Stomach (tissue), 8 donors: ENCODE measurements at regions not wholly inside any gene's neighbourhood (a gene's known extent, or its start where the extent isn't known, plus 50 kb on each side); places are given as distances from the start of the nearest gene placed in this dataset.

ENCODE experiments used
- DNase-seq, 2 donors: peaks; one replicate each; pipeline versions ENCODE4 v3.0.0 to v3.0.0-alpha.2; 2013 to 2019
- H3K27ac ChIP-seq, 5 donors: fragments of 200-600 bp in 4 of 5; sonication (generic) in 4 of 5; one replicate each; pipeline ENCODE4 v1.5.1; 2013 to 2019; ENCODE audit warnings: mild to moderate bottlenecking in 1 of 5, moderate library complexity in 1 of 5
- H3K27me3 ChIP-seq, 3 donors: fragments of 200-600 bp; sonication (generic); one replicate each; pipeline ENCODE4 v1.5.1; 2017 to 2019; ENCODE audit warnings: mixed run types in 1 of 3
- H3K36me3 ChIP-seq, 4 donors: fragments of 200-600 bp; sonication (generic); 1 replicate in 3 of 4; 2 replicates in 1 of 4; pipeline ENCODE4 v1.5.1; 2016 to 2019
- H3K4me1 ChIP-seq, 4 donors: fragments of 200-600 bp; sonication (generic); one replicate each; pipeline ENCODE4 v1.5.1; 2016 to 2019
- H3K4me3 ChIP-seq, 4 donors: fragments of 200-600 bp; sonication (generic) in 3 of 4; one replicate each; pipeline ENCODE4 v1.5.1; 2016 to 2019; ENCODE audit warnings: mild to moderate bottlenecking in 1 of 4
- H3K9me3 ChIP-seq, 4 donors: fragments of 200-600 bp; sonication (generic); one replicate each; pipeline ENCODE4 v1.5.1; 2016 to 2019
- CTCF ChIP-seq, 7 experiments: fragments of 450-650 bp in 4 of 7; fragments of 200-600 bp in 3 of 7; sonication (generic) in 3 of 7; IDR thresholded peaks; one replicate each; pipeline ENCODE4 v1.5.1; 2016 to 2019; ENCODE audit warnings: antibody characterized with exemption in 7 of 7, control low read depth in 2 of 7, mild to moderate bottlenecking in 1 of 7
- EP300 ChIP-seq: sonication (generic); formaldehyde crosslinking; IDR thresholded peaks from one replicate; pipeline ENCODE4 v1.6.1; 2017; ENCODE audit warnings: antibody characterized with exemption
- POLR2A ChIP-seq, 4 donors: fragments of 450-650 bp; IDR thresholded peaks; one replicate each; pipeline ENCODE4 v1.6.1; 2016; ENCODE audit warnings: antibody characterized with exemption in 4 of 4, control low read depth in 2 of 4, mild to moderate bottlenecking in 1 of 4, moderate library complexity in 1 of 4
- POLR2AphosphoS5 ChIP-seq, 3 donors: sonication (generic); formaldehyde crosslinking; IDR thresholded peaks; one replicate each; pipeline ENCODE4 v1.6.1; 2016; ENCODE audit warnings: antibody characterized with exemption in 3 of 3
- WGBS, 5 donors: extraction: QIAGEN DNeasy Blood & Tissue Kit in 3 of 5; methylation state at CpG; one replicate each; pipeline versions ENCODE4 v1.1.5 to v1.1.7; 2013 to 2018; 5-methylcytosine and 5-hydroxymethylcytosine counted together
- intact Hi-C: fragments of 100-400 bp; cut with DNase I; formaldehyde crosslinking; loops from one replicate; pipeline ENCODE4 v1.15.1; 2023; ENCODE audit warnings: low total_unique reads
- donor health status: healthy with polysubstance abuse.
- donor health status: Bipolar disorder and iron deficiency.
- donor health status: healthy.

- no peak for TF ChIP-seq CTCF (IDR thresholded peaks at IDR 0.05)
- no peak for TF ChIP-seq POLR2AphosphoS5 (IDR thresholded peaks at IDR 0.05)
- no peak for TF ChIP-seq POLR2A (IDR thresholded peaks at IDR 0.05)
- no peak for TF ChIP-seq EP300
- H3K36me3 ChIP-seq = no peaks in the 10 kb centered on the region
- 22 to 47% (median 27%) methylated on average over 1 of the region's 1 CpG for WGBS, 5 donors
- no peaks in the 10 kb centered on the region for H3K9me3 ChIP-seq
- no peak overlapping the region for H3K27ac ChIP-seq
- intact Hi-C loops = no loop called here
- DNase-seq = no peak
- no peaks in the 10 kb centered on the region for H3K27me3 ChIP-seq
- H3K4me1 ChIP-seq = no peaks in the 10 kb centered on the region
- H3K4me3 ChIP-seq = no peak overlapping the region
These were observed 281.4 kb downstream of the FLRT2 start for GRCh38 chr14:85811340-85811739.

DNA sequence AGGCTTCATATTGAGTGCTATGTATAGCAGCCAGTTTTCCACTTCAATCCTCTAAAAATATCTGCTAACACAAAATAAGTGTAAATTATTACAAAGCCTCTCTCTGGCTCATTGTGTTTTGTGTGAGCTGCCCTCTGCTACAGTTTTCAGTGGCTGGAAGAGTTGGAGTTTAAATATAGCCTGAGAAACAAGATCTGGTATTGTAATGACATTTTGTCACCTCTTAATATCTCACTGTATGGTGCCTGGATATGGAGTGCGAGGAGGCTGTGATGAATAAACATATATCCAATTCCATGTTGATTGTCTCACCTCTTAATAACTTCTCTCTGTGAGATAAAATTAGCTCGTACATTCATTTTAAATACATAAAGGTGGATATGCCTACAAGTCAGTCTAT is 269.7 kb downstream of the FLRT2 start:
- no peaks in the 10 kb centered on the region for H3K4me1 ChIP-seq
- intact Hi-C loops = no loop called here
- no peaks in the 10 kb centered on the region for H3K36me3 ChIP-seq
- TF ChIP-seq POLR2AphosphoS5 (IDR thresholded peaks at IDR 0.05) (no peak), POLR2A (IDR thresholded peaks at IDR 0.05) (no peak), EP300 (no peak), CTCF (IDR thresholded peaks at IDR 0.05) (no peak)
- 65 to 76% (median 71%) methylated on average over 2 of the region's 2 CpGs for WGBS, 5 donors
- no peaks in the 10 kb centered on the region for H3K27me3 ChIP-seq
- no peak for DNase-seq
- H3K9me3 ChIP-seq = no peaks in the 10 kb centered on the region
- H3K4me3 ChIP-seq = no peak overlapping the region
- no peak overlapping the region for H3K27ac ChIP-seq

DNA sequence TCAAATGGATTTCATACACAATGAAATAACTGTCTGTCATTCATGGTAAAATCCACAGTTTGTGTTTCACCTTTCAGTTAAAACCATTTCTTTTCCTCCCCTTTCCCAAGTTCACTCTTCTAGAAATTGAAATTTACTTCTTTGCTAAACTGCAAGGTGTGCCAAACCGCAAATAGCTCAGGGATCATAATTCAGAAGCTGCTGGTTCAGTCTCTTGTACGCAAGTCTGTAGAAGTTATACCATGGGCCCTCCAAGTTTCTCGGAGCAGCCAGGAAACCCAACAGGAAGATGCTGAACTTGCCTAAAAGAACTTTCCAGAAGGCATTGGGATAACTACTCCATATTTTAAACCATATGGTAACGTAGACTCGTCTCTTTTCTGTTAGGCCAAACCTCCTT is 268.9 kb downstream of the FLRT2 start:
- no peak for DNase-seq
- H3K27ac ChIP-seq = no peak overlapping the region
- no peaks in the 10 kb centered on the region for H3K9me3 ChIP-seq
- no peaks in the 10 kb centered on the region for H3K4me1 ChIP-seq
- H3K36me3 ChIP-seq = no peaks in the 10 kb centered on the region
- intact Hi-C loops = no loop called here
- H3K27me3 ChIP-seq = no peaks in the 10 kb centered on the region
- H3K4me3 ChIP-seq = no peak overlapping the region
- WGBS, 5 donors = 63 to 88% (median 73%) methylated on average over 5 of the region's 5 CpGs
- TF ChIP-seq CTCF (IDR thresholded peaks at IDR 0.05) = no peak
- TF ChIP-seq POLR2AphosphoS5 (IDR thresholded peaks at IDR 0.05) = no peak
- no peak for TF ChIP-seq EP300
- TF ChIP-seq POLR2A (IDR thresholded peaks at IDR 0.05) = no peak

- Histone ChIP-seq H3K9me3 (no peaks in the 10 kb centered on the region), H3K27me3 (no peaks in the 10 kb centered on the region), H3K4me3 (no peak overlapping the region), H3K36me3 (no peaks in the 10 kb centered on the region), H3K4me1 (no peaks in the 10 kb centered on the region), H3K27ac (no peak overlapping the region)
- no peak for DNase-seq
- 38 to 66% (median 53%) methylated on average over 1 of the region's 1 CpG for WGBS, 5 donors
- TF ChIP-seq EP300 (no peak), CTCF (IDR thresholded peaks at IDR 0.05) (no peak), POLR2AphosphoS5 (IDR thresholded peaks at IDR 0.05) (no peak)
- intact Hi-C loops = no loop called here
These were observed 263.6 kb downstream of the FLRT2 start for GRCh38 chr14:85793533-85793932.
